Islet of Langerhans (tissue), 1 donor: ENCODE measurements at regions not wholly inside any gene's neighbourhood (a gene's known extent, or its start where the extent isn't known, plus 50 kb on each side); places are given as distances from the start of the nearest gene placed in this dataset.

Experiments used
- FAIRE-seq: peaks from one replicate; lab custom pipeline; 2011; peaks lifted over from hg19 to GRCh38; lab: Jason Lieb, UNC

DNA sequence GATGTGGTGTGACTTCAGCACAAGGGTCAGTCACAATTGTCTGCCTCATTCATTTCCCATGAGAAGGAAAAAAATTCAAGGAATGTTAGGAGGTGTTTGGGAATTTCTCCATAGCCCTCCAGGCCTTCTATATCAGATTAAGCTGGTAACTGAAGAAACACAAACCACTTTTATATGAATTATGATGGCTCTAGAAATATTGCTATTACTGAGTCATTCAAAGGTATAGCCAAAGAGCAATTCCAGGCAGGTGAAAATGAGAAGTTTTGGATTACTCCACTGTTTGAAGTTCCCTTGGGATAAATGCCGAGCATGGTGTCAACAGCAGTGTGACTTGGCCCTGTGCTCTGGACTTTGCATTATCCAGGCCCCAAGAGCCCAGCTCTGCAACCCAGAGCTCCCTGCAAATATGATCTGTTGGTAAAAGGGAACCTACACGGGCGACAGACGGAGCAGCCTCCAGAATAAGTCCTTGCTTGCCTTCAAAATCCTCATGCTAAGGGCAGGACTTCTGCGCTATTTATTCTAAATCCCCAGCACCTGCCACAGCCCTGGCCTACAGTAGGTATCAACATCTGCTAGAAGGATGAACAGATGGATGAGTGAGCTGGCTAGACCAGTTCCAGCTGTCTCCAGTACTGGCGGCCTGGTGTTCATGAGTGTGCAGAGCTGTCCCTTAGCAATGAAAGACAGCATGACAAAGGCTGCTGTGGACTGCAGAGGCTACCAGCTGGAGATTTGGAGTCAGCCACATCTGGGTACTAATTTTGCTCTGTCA is 67.5 kb upstream of the ZBED5 start:
- no peak for FAIRE-seq

DNA sequence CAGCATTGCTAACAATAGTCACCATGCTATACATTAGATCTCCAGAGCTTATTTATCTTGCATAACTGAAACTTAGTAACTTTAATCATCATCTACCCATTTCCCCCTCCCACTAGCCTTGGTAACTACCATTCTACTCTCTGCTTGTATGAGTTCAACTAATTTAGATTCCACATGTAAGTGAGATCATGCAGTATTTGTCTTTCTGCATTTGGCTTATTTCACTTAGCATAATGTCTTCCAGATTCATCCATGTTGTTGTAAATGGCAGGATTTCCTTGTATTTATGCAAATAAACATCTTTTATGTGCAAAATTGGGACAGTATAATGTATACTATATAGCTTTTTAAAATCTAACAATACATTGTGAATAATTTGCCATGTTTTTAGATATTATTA is 66.0 kb upstream of the ZBED5 start:
- FAIRE-seq = no peak

- FAIRE-seq = no peak
Observed at GRCh38 chr11:10922892-10923291, 65.0 kb upstream of the ZBED5 start.

- no peak for FAIRE-seq
Observed at GRCh38 chr11:10920875-10921274, 63.0 kb upstream of the ZBED5 start.

- FAIRE-seq = no peak
Observed at GRCh38 chr11:10920205-10920604, 62.4 kb upstream of the ZBED5 start.

DNA sequence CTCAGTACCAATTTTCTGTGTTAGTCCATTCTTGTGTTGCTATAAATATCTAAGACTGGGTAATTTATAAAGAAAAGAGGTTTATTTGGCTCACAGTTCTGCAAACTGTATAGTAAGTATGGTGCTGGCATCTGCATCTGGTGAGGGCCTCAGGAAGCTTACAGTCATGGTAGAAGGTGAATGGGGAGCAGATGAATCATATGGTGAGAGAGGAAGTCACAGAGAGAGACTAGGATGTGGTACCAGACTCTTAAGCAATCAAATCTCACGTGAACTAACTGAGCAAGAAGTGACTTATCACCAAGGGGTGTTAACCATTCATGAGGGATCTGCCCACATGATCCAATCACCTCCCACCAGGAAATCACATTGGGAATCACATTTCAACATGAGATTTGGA is 60.8 kb upstream of the ZBED5 start:
- no peak for FAIRE-seq

GRCh38 chr11:10918275-10918674 is 60.4 kb upstream of the ZBED5 start:
- FAIRE-seq = no peak

GRCh38 chr11:10917802-10918201 is 59.9 kb upstream of the ZBED5 start:
- no peak for FAIRE-seq

- FAIRE-seq = no peak
Observed at GRCh38 chr11:10916665-10917064, 58.8 kb upstream of the ZBED5 start.

DNA sequence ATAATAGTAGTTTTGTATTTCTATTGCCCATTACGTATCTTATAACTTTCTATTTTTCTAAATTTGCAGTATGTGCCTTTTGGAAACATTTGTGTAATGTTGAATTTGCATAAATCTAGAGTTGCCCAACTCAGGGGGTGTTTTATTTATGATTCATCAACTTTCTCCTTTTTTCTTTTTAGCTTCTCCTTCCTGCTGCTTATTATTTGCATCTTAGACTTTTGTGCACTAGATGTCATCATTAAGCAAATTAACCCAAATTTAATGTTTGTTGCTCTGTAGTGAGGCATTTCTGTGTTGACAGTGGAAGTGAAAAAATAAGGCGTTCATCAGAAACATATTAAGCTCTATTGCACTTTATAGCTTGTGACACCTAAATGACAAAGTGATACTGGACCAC is 56.2 kb upstream of the ZBED5 start:
- no peak for FAIRE-seq

GRCh38 chr11:10913075-10913474 is 55.2 kb upstream of the ZBED5 start:
- no peak for FAIRE-seq

GRCh38 chr11:10911907-10912306 is 54.1 kb upstream of the ZBED5 start:
- FAIRE-seq = no peak

- FAIRE-seq = no peak
Observed at GRCh38 chr11:10909141-10909883, 51.5 kb upstream of the ZBED5 start.

DNA sequence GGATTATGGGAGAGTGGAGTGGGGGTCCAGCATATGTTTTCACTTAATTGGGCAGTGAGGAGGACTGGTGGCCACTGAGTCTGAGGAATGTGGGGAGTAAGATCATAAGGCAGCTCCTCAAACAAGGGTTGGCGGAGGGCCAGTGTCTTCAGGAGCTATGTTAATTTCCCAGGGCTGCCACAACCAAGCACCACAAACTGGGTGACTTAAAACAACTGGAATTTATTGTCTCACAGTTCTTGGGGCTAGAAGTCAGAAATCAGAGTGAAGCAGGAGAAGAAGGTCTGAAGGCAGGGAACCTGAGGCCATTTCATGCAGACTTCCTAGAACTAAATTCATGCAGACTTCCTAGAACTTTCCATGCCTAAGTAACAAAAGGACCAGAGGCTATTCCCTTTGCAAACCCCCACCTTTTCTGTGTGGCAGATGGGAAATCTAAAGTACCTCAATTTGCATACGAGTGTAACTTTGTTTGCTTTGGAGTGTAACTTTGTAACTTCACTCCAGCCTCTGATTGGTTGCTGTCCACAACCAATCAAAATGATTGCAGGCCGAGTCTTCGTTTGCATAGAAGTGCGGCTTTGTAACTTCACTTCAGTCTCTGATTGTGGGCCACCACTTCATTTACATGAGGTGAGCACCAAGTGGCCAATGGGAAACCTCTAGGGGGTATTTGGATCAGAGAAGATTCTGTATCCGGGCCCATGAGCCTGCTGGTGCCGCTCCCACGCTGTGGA is 50.5 kb upstream of the ZBED5 start:
- no peak for FAIRE-seq
